HCT116 (cell line): ENCODE measurements at regions not wholly inside any gene's neighbourhood (a gene's known extent, or its start where the extent isn't known, plus 50 kb on each side); places are given as distances from the start of the nearest gene placed in this dataset.

Experiments used
- ATAC-seq: fragments of 200-7000 bp; cut with Tn5 transposase; 2 replicates; pipeline ENCODE4 v1.9.1; 2020; ENCODE audit warnings: mild to moderate bottlenecking, moderate library complexity
- BruUV-seq: library from RNA; stranded (reverse); fragments of 400-500 nt; replicated peaks from 2 replicates; lab custom pipeline; 2021; lab: Mats Ljungman, UMichigan
- CTCF ChIA-PET: fragments of 300-600 bp; sonication (Branson Sonifier 250); formaldehyde crosslinking; loops from one replicate; lab custom pipeline; 2021; ENCODE audit warnings: antibody characterized with exemption; lab: Charles Lee
- POLR2A ChIA-PET: fragments of 300-600, 350-600 bp; sonication (Branson Sonifier 250); formaldehyde crosslinking; loops from one replicate; lab custom pipeline; 2021; ENCODE audit warnings: antibody characterized with exemption; lab: Charles Lee
- RAD21 ChIA-PET, 2 experiments: fragments of 300-600 bp; sonication (Branson Sonifier 250); formaldehyde crosslinking; loops; one replicate each; lab custom pipeline; 2023; ENCODE audit warnings: low total read pairs in 2 of 2; ENCODE audit not compliant: uncharacterized antibody in 2 of 2, unreplicated experiment in 2 of 2, low non-redundant PET in 1 of 2; lab: Charles Lee
- DNase-seq: peaks from one replicate; pipeline ENCODE4 v3.0.0-alpha.2; 2010; ENCODE audit warnings: low read depth, low spot score
- H2AFZ ChIP-seq: fragments of 200-600 bp; shearing (Covaris generic), sonication (generic); 2 replicates; pipeline ENCODE4 v1.6.1; 2017; ENCODE audit warnings: low read depth, mixed run types, mixed read lengths, antibody characterized with exemption, low read length; ENCODE audit not compliant: poor library complexity, severe bottlenecking
- H3K27ac ChIP-seq: 2 replicates; pipeline ENCODE4 v1.5.1; 2012; ENCODE audit warnings: low read depth, low read length
- H3K27me3 ChIP-seq: fragments of 200-600 bp; sonication (generic); 2 replicates; pipeline ENCODE4 v1.6.1; 2016; ENCODE audit warnings: mixed run types, low read length, mixed read lengths; ENCODE audit not compliant: insufficient read depth
- H3K36me3 ChIP-seq, 2 experiments: fragments of 200-500 bp in 1 of 2; fragments of 200-600 bp in 1 of 2; sonication (Bioruptor generic) in 1 of 2; sonication (generic) in 1 of 2; 2 replicates each; pipeline versions ENCODE4 v1.5.1 to v1.6.1; 2014 to 2016; ENCODE audit warnings: low read length in 2 of 2, inconsistent platforms in 1 of 2, mixed read lengths in 1 of 2, mixed run types in 1 of 2; ENCODE audit not compliant: insufficient read depth in 2 of 2, control insufficient read depth in 1 of 2
- H3K4me1 ChIP-seq, 2 experiments: fragments of 200-600 bp in 1 of 2; sonication (generic) in 1 of 2; 2 replicates each; pipeline versions ENCODE4 v1.5.1 to v1.6.1; 2012 to 2017; ENCODE audit warnings: low read length in 2 of 2, inconsistent platforms in 1 of 2, mild to moderate bottlenecking in 1 of 2, mixed read lengths in 1 of 2, mixed run types in 1 of 2, moderate library complexity in 1 of 2; ENCODE audit not compliant: insufficient read depth in 2 of 2, control insufficient read depth in 1 of 2
- H3K4me2 ChIP-seq: fragments of 200-600 bp; sonication (generic); 2 replicates; pipeline ENCODE4 v1.6.1; 2017; ENCODE audit warnings: mixed run types, low read length, mixed read lengths
- H3K4me3 ChIP-seq, 2 experiments: fragments of 200-600 bp in 1 of 2; sonication (generic) in 1 of 2; replicated peaks in 1 of 2; 2 replicates each; pipeline ENCODE4 v1.5.1; 2011 to 2016; ENCODE audit warnings: low read length in 2 of 2, control low read depth in 1 of 2, low read depth in 1 of 2, mild to moderate bottlenecking in 1 of 2, mixed read lengths in 1 of 2, mixed run types in 1 of 2
- H3K79me2 ChIP-seq: fragments of 200-600 bp; sonication (generic); 2 replicates; pipeline ENCODE4 v1.6.1; 2017; ENCODE audit warnings: mild to moderate bottlenecking, mixed run types, low read length, moderate library complexity, mixed read lengths; ENCODE audit not compliant: insufficient read depth
- H3K9ac ChIP-seq: fragments of 200-600 bp; sonication (generic); 2 replicates; pipeline ENCODE4 v1.6.1; 2016; ENCODE audit warnings: low read length, mixed read lengths
- H3K9me2 ChIP-seq: fragments of 200-600 bp; sonication (generic), shearing (Covaris generic); 2 replicates; pipeline ENCODE4 v1.6.1; 2017; ENCODE audit warnings: mixed run types, mild to moderate bottlenecking, moderate library complexity; ENCODE audit not compliant: insufficient read depth
- H3K9me3 ChIP-seq, 2 experiments: fragments of 200-500 bp in 1 of 2; fragments of 200-600 bp in 1 of 2; sonication (Bioruptor generic) in 1 of 2; sonication (generic) in 1 of 2; 2 replicates each; pipeline ENCODE4 v1.6.1; 2014 to 2017; ENCODE audit warnings: low read length in 2 of 2, mixed read lengths in 2 of 2, inconsistent platforms in 1 of 2, low read depth in 1 of 2, mild to moderate bottlenecking in 1 of 2, mixed run types in 1 of 2, moderate library complexity in 1 of 2; ENCODE audit not compliant: control insufficient read depth in 1 of 2, insufficient read depth in 1 of 2
- H4K20me1 ChIP-seq: fragments of 200-600 bp; sonication (generic), shearing (Covaris generic); 2 replicates; pipeline ENCODE4 v1.6.1; 2017; ENCODE audit warnings: mixed run types, mild to moderate bottlenecking, moderate library complexity; ENCODE audit not compliant: insufficient read depth
- ATF3 ChIP-seq: IDR thresholded peaks from 2 replicates; pipeline ENCODE4 v1.6.1; 2012
- CBX3 ChIP-seq: IDR thresholded peaks from 2 replicates; pipeline ENCODE4 v1.6.1; 2012; ENCODE audit warnings: low read depth
- CEBPB ChIP-seq: IDR thresholded peaks from 2 replicates; pipeline ENCODE4 v1.6.1; 2012; ENCODE audit warnings: low read depth
- EGR1 ChIP-seq: IDR thresholded peaks from 2 replicates; pipeline ENCODE4 v1.6.1; 2012; ENCODE audit warnings: low read depth
- EZH2 ChIP-seq: fragments of 200-600 bp; sonication (generic); IDR thresholded peaks from 2 replicates; pipeline ENCODE4 v1.6.1; 2017; ENCODE audit warnings: antibody characterized with exemption, mixed run types
- POLR2A ChIP-seq: IDR thresholded peaks from 2 replicates; pipeline ENCODE4 v1.7.0; 2011; ENCODE audit warnings: borderline replicate concordance; ENCODE audit not compliant: insufficient read depth, insufficient read length; ENCODE audit errors: extremely low read depth
- POLR2AphosphoS5 ChIP-seq: IDR thresholded peaks from 2 replicates; pipeline ENCODE4 v1.6.1; 2011; ENCODE audit warnings: mild to moderate bottlenecking, low read depth, low read length, moderate library complexity
- SP1 ChIP-seq: IDR thresholded peaks from 2 replicates; pipeline ENCODE4 v1.6.1; 2012; ENCODE audit warnings: low read depth
- YY1 ChIP-seq: IDR thresholded peaks from 2 replicates; pipeline ENCODE4 v1.6.1; 2011; ENCODE audit warnings: low read length, low read depth, moderate library complexity, mild to moderate bottlenecking; ENCODE audit not compliant: insufficient replicate concordance; ENCODE audit errors: extremely low read depth
- ZNF274 ChIP-seq: fragments of 200-500 bp; sonication (Bioruptor generic); IDR thresholded peaks from 2 replicates; pipeline ENCODE4 v1.6.1; 2014; ENCODE audit warnings: mild to moderate bottlenecking, low read depth, low read length, inconsistent platforms
- intact Hi-C: fragments of 100-400 bp; cut with micrococcal nuclease; formaldehyde crosslinking; loops from 2 replicates; pipeline ENCODE4 v1.10.0; 2022
- TF ChIP-seq, protein P1 (sequence below): IDR thresholded peaks from 2 replicates; pipeline ENCODE4 v1.6.1; 2012
- TF ChIP-seq, protein P2 (sequence below), 3 experiments: fragments of 200-600 bp in 1 of 3; sonication (generic) in 1 of 3; IDR thresholded peaks in 2 of 3; conservative IDR thresholded peaks in 1 of 3; 2 replicates each; pipeline ENCODE4 v1.5.1; 2012 to 2017; ENCODE audit warnings: low read depth in 2 of 3, low read length in 2 of 3, antibody characterized with exemption in 1 of 3, borderline replicate concordance in 1 of 3, control low read depth in 1 of 3, mild to moderate bottlenecking in 1 of 3, mixed read lengths in 1 of 3, mixed run types in 1 of 3, moderate library complexity in 1 of 3; ENCODE audit not compliant: insufficient read depth in 1 of 3

GRCh38 chr18:4581966-4582365 is 126.9 kb upstream of the DLGAP1 start:
- no peaks in the 10 kb centered on the region for H3K79me2 ChIP-seq
- H3K9me2 ChIP-seq, result no peaks in the 10 kb centered on the region
- TF ChIP-seq CBX3 (no peak), EGR1 (no peak), POLR2A (no peak), ATF3 (no peak), CEBPB (no peak), EZH2 (no peak), SP1 (no peak), POLR2AphosphoS5 (no peak), YY1 (no peak), ZNF274 (no peak)
- TF ChIP-seq, protein P1, sequence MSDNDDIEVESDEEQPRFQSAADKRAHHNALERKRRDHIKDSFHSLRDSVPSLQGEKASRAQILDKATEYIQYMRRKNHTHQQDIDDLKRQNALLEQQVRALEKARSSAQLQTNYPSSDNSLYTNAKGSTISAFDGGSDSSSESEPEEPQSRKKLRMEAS, result no peak
- TF ChIP-seq, protein P2, sequence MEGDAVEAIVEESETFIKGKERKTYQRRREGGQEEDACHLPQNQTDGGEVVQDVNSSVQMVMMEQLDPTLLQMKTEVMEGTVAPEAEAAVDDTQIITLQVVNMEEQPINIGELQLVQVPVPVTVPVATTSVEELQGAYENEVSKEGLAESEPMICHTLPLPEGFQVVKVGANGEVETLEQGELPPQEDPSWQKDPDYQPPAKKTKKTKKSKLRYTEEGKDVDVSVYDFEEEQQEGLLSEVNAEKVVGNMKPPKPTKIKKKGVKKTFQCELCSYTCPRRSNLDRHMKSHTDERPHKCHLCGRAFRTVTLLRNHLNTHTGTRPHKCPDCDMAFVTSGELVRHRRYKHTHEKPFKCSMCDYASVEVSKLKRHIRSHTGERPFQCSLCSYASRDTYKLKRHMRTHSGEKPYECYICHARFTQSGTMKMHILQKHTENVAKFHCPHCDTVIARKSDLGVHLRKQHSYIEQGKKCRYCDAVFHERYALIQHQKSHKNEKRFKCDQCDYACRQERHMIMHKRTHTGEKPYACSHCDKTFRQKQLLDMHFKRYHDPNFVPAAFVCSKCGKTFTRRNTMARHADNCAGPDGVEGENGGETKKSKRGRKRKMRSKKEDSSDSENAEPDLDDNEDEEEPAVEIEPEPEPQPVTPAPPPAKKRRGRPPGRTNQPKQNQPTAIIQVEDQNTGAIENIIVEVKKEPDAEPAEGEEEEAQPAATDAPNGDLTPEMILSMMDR (IDR thresholded peaks at IDR 0.05 in 2 of 3, conservative IDR thresholded peaks at IDR 0.05 in 1 of 3; ENCODE audit: borderline replicate concordance in 1 of 3, insufficient read depth in 1 of 3, low read depth in 2 of 3, low read length in 2 of 3), result no peak
- no peaks in the 10 kb centered on the region for H3K36me3 ChIP-seq
- peaks cover 8 to 32% of the 10 kb centered on the region in 2 experiments; a peak in 2 of 4 replicates for H3K9me3 ChIP-seq
- H4K20me1 ChIP-seq, result no peaks in the 10 kb centered on the region
- no peak overlapping the region for H2AFZ ChIP-seq
- H3K9ac ChIP-seq, result no peak overlapping the region
- no peak overlapping the region for H3K4me3 ChIP-seq
- no peak overlapping the region for H3K4me2 ChIP-seq
- no peak for ATAC-seq
- H3K4me1 ChIP-seq, result no peaks in the 10 kb centered on the region
- no peak for DNase-seq
- ChIA-PET POLR2A (no interaction called here), CTCF (no interaction called here), RAD21 (no interaction called here)
- H3K27me3 ChIP-seq, result no peaks in the 10 kb centered on the region
- BruUV-seq, result no TSS peak
- no peak overlapping the region for H3K27ac ChIP-seq
- intact Hi-C loops, result no loop called here
